ENCODE measurements at regions not wholly inside any gene's neighbourhood (a gene's known extent, or its start where the extent isn't known, plus 50 kb on each side); places are given as distances from the start of the nearest gene placed in this dataset.

DNA sequence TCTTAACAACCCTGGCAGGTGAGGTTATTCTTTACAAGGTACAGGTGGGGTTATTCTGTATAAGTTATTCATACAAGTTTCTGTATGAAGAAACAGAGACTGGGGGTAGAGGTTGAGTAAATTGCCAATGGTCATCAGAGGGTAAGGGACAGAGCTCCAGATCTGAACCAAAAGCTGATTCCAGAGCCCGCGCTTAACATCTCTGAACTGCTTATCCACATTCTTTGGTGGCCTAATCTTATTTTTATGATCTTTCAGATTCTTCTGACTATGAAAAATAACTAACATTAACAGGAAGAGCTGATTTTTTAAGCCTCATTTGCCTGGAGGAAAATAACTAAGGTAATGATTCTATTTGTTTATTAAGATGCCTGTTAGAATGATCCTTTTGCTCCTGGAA is 63.9 kb upstream of the BARHL2 start:
- no peaks in the 10 kb centered on the region for H3K36me3 ChIP-seq

DNA sequence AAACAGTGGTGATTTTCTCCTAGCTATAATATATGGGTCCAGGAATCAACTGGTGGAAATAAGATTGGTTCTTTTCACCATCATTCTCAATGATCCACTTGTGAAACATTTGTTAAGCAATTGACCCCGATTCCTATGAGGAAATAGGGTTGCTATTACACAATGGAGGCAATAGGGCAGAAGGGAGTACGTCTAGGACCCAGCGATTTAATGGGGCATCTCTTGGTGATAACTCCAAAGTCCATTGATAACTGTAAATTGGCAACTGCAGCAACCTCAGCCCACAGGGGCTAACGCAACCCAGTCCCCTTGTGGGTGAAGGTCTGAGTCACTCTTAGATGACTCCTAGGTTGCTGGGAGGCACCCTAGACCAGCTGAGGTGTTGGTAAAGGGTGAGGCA is 62.5 kb upstream of the BARHL2 start:
- Histone ChIP-seq H3K4me3 (no peak overlapping the region), H3K4me1 (no peaks in the 10 kb centered on the region), H3K27me3 (no peaks in the 10 kb centered on the region), H3K27ac (no peak overlapping the region), H3K36me3 (no peaks in the 10 kb centered on the region), H3K9me3 (no peaks in the 10 kb centered on the region)
- WGBS, 2 donors: 67 to 88% methylated on average over 4 of the region's 4 CpGs
- DNase-seq (no peak), ATAC-seq (ENCODE audit: low FRiP score in 2 of 2) (no peak)
- TF ChIP-seq POLR2AphosphoS5 (IDR thresholded peaks at IDR 0.05) (no peak), POLR2A (IDR thresholded peaks at IDR 0.05) (no peak), EP300 (IDR thresholded peaks at IDR 0.05) (no peak)
- TF ChIP-seq, protein P1, sequence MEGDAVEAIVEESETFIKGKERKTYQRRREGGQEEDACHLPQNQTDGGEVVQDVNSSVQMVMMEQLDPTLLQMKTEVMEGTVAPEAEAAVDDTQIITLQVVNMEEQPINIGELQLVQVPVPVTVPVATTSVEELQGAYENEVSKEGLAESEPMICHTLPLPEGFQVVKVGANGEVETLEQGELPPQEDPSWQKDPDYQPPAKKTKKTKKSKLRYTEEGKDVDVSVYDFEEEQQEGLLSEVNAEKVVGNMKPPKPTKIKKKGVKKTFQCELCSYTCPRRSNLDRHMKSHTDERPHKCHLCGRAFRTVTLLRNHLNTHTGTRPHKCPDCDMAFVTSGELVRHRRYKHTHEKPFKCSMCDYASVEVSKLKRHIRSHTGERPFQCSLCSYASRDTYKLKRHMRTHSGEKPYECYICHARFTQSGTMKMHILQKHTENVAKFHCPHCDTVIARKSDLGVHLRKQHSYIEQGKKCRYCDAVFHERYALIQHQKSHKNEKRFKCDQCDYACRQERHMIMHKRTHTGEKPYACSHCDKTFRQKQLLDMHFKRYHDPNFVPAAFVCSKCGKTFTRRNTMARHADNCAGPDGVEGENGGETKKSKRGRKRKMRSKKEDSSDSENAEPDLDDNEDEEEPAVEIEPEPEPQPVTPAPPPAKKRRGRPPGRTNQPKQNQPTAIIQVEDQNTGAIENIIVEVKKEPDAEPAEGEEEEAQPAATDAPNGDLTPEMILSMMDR (IDR thresholded peaks at IDR 0.05): no peak

More for the DNA sequence above, 63.9 kb upstream of the BARHL2 start:
- DNase-seq (no peak), ATAC-seq (ENCODE audit: low FRiP score in 2 of 2) (no peak)
- no peaks in the 10 kb centered on the region for H3K27me3 ChIP-seq
- H3K4me1 ChIP-seq: no peaks in the 10 kb centered on the region
- 92 to 98% methylated on average over 2 of the region's 2 CpGs for WGBS, 2 donors
- no peak overlapping the region for H3K27ac ChIP-seq
- no peak overlapping the region for H3K4me3 ChIP-seq
- TF ChIP-seq POLR2AphosphoS5 (IDR thresholded peaks at IDR 0.05) (no peak), EP300 (IDR thresholded peaks at IDR 0.05) (no peak), POLR2A (IDR thresholded peaks at IDR 0.05) (no peak)
- TF ChIP-seq, protein P1 (IDR thresholded peaks at IDR 0.05): no peak
- no peaks in the 10 kb centered on the region for H3K9me3 ChIP-seq

DNA sequence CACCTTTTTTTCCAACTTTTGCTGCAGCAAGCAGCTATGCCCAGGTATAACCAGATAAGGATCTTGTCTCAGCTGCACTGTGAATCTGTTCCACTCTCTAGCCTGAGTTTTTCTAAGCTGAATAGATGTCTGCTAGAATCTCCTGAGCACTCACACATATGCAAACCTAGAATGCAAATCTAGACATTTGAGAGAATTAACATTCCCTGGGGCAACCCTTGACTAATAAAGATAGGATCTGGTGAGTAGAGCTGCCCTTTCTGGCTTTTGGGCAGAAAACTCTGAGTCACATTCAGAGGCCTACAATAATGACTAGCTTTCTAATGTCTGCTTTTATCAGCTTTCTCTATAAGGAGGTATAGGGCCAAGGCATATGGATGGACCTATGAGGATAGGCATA is 61.4 kb upstream of the BARHL2 start:
- H3K4me3 ChIP-seq: no peak overlapping the region
- ATAC-seq (ENCODE audit: low FRiP score in 2 of 2) (no peak), DNase-seq (no peak)
- no peaks in the 10 kb centered on the region for H3K9me3 ChIP-seq
- H3K4me1 ChIP-seq: no peaks in the 10 kb centered on the region
- H3K27ac ChIP-seq: no peak overlapping the region
- no peaks in the 10 kb centered on the region for H3K27me3 ChIP-seq
- TF ChIP-seq, protein P1 (IDR thresholded peaks at IDR 0.05): no peak
- TF ChIP-seq EP300 (IDR thresholded peaks at IDR 0.05): no peak
- no peak for TF ChIP-seq POLR2AphosphoS5 (IDR thresholded peaks at IDR 0.05)
- no peak for TF ChIP-seq POLR2A (IDR thresholded peaks at IDR 0.05)
- H3K36me3 ChIP-seq: no peaks in the 10 kb centered on the region

DNA sequence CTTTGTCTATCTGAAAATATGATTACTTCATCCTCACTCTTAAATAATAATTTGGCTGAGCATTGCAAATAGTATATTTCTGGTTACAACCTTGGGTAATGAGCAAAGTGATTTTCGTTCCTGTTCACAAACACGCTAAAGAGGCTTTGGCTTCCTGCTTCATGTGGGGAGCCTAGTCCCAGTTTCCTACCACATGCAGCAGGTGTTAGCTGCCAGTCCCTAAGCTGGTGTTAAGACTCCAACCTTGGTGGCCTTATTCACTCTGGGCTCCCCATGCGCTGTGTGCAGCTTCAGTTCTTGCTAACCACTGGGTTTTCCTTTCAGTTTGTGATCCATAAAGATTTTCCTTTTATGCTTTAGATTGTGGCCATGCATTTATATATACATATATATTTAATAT is 56.7 kb upstream of the BARHL2 start:
- 75 to 87% methylated on average over 3 of the region's 3 CpGs for WGBS, 2 donors
- no peaks in the 10 kb centered on the region for H3K27me3 ChIP-seq
- TF ChIP-seq, protein P1 (IDR thresholded peaks at IDR 0.05): no peak
- TF ChIP-seq POLR2A (IDR thresholded peaks at IDR 0.05) (no peak), POLR2AphosphoS5 (IDR thresholded peaks at IDR 0.05) (no peak), EP300 (IDR thresholded peaks at IDR 0.05) (no peak)
- H3K9me3 ChIP-seq: no peaks in the 10 kb centered on the region
- DNase-seq: no peak
- H3K4me1 ChIP-seq: no peaks in the 10 kb centered on the region
- H3K27ac ChIP-seq: no peak overlapping the region
- no peak overlapping the region for H3K4me3 ChIP-seq
- ATAC-seq (ENCODE audit: low FRiP score in 2 of 2): no peak
- H3K36me3 ChIP-seq: no peaks in the 10 kb centered on the region

DNA sequence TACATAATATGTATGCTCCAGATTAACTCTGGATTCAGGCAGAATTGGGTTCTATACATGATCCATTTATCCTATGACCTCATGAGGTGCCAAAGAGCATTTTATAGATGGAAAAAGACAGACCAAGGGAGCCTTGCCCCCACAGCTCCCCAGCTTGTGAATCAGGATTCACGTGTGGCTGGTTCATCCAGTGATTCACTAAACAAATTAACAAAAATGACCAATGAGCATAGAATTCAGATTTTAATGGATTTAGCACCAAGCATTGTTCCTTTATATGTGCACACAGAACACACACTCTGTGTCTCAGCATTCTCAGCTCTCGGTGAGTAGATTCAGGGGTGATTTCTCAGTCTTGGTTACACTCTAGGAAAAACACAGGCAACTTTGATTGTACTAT is 51.7 kb upstream of the BARHL2 start:
- H3K27ac ChIP-seq: no peak overlapping the region
- no peak overlapping the region for H3K4me3 ChIP-seq
- H3K4me1 ChIP-seq: no peaks in the 10 kb centered on the region
- ATAC-seq (ENCODE audit: low FRiP score in 2 of 2) (no peak), DNase-seq (no peak)
- H3K27me3 ChIP-seq: no peaks in the 10 kb centered on the region
- H3K9me3 ChIP-seq: no peaks in the 10 kb centered on the region
- H3K36me3 ChIP-seq: no peaks in the 10 kb centered on the region
- TF ChIP-seq, protein P1 (IDR thresholded peaks at IDR 0.05): no peak
- no peak for TF ChIP-seq EP300 (IDR thresholded peaks at IDR 0.05)
- TF ChIP-seq POLR2A (IDR thresholded peaks at IDR 0.05): no peak
- no peak for TF ChIP-seq POLR2AphosphoS5 (IDR thresholded peaks at IDR 0.05)
- 83 to 86% methylated on average over 2 of the region's 2 CpGs for WGBS, 2 donors

Data from upper lobe of left lung (tissue), 6 donors.